Trophoblast cell (in vitro differentiated cells and primary cell): ENCODE measurements at regions not wholly inside any gene's neighbourhood (a gene's known extent, or its start where the extent isn't known, plus 50 kb on each side); places are given as distances from the start of the nearest gene placed in this dataset.
"Not testable (repeated sequence)": the region's sequence is repeated elsewhere in the genome, so short reads cannot be mapped to it uniquely, and the experiment has no call there.

ENCODE experiments used
- DNase-seq, 2 donors: peaks; one replicate each; pipeline ENCODE4 v3.0.0-alpha.2; 2016
- H2AFZ ChIP-seq: 2 replicates; pipeline ENCODE4 v1.6.1; 2013; ENCODE audit warnings: low read length, moderate library complexity, mild to moderate bottlenecking; ENCODE audit not compliant: insufficient read depth, poor library complexity
- H2AK5ac ChIP-seq: 2 replicates; pipeline ENCODE4 v1.6.1; 2013; ENCODE audit warnings: mild to moderate bottlenecking, low read length
- H2BK120ac ChIP-seq: 2 replicates; pipeline ENCODE4 v1.6.1; 2013; ENCODE audit warnings: low read length, mild to moderate bottlenecking, moderate library complexity; ENCODE audit not compliant: insufficient read depth, poor library complexity
- H2BK12ac ChIP-seq: 2 replicates; pipeline ENCODE4 v1.6.1; 2013; ENCODE audit warnings: mild to moderate bottlenecking, low read length, moderate library complexity
- H2BK5ac ChIP-seq: 2 replicates; pipeline ENCODE4 v1.6.1; 2013; ENCODE audit warnings: low read length, low read depth, moderate library complexity, mild to moderate bottlenecking; ENCODE audit not compliant: poor library complexity
- H3K14ac ChIP-seq: 2 replicates; pipeline ENCODE4 v1.6.1; 2013; ENCODE audit warnings: mild to moderate bottlenecking, low read length
- H3K18ac ChIP-seq: 2 replicates; pipeline ENCODE4 v1.6.1; 2013; ENCODE audit warnings: mild to moderate bottlenecking, low read length
- H3K23ac ChIP-seq: 2 replicates; pipeline ENCODE4 v1.6.1; 2013; ENCODE audit warnings: low read length
- H3K27ac ChIP-seq: 2 replicates; pipeline ENCODE4 v1.5.1; 2013; ENCODE audit warnings: low read depth, mild to moderate bottlenecking, inconsistent platforms, low read length, moderate library complexity
- H3K27me3 ChIP-seq: 2 replicates; pipeline ENCODE4 v1.6.1; 2013; ENCODE audit warnings: inconsistent platforms, mild to moderate bottlenecking, low read length, moderate library complexity; ENCODE audit not compliant: insufficient read depth
- H3K36me3 ChIP-seq, 2 experiments: 1 replicate in 1 of 2; 2 replicates in 1 of 2; pipeline ENCODE4 v1.6.1; 2013; ENCODE audit warnings: low read length in 2 of 2, mild to moderate bottlenecking in 2 of 2, moderate library complexity in 1 of 2; ENCODE audit not compliant: insufficient read depth in 2 of 2, control insufficient read depth in 1 of 2
- H3K4ac ChIP-seq: 2 replicates; pipeline ENCODE4 v1.6.1; 2013; ENCODE audit warnings: low read depth, mild to moderate bottlenecking, low read length, moderate library complexity
- H3K4me1 ChIP-seq, 2 experiments: 1 replicate in 1 of 2; 2 replicates in 1 of 2; pipeline ENCODE4 v1.6.1; 2013; ENCODE audit warnings: low read length in 2 of 2, mild to moderate bottlenecking in 2 of 2, moderate library complexity in 1 of 2; ENCODE audit not compliant: insufficient read depth in 2 of 2, control insufficient read depth in 1 of 2
- H3K4me2 ChIP-seq: 2 replicates; pipeline ENCODE4 v1.6.1; 2013; ENCODE audit warnings: inconsistent platforms, mild to moderate bottlenecking, low read length, moderate library complexity
- H3K4me3 ChIP-seq: 2 replicates; pipeline ENCODE4 v1.5.1; 2013; ENCODE audit warnings: mild to moderate bottlenecking, low read depth, low read length, inconsistent platforms
- H3K79me1 ChIP-seq: one replicate; pipeline ENCODE4 v1.6.1; 2013; ENCODE audit warnings: low read length
- H3K79me2 ChIP-seq: 2 replicates; pipeline ENCODE4 v1.6.1; 2013; ENCODE audit warnings: low read length, mild to moderate bottlenecking; ENCODE audit not compliant: control insufficient read depth, insufficient read depth, poor library complexity
- H3K9ac ChIP-seq: 2 replicates; pipeline ENCODE4 v1.6.1; 2013; ENCODE audit warnings: mild to moderate bottlenecking, low read length
- H3K9me3 ChIP-seq: 2 replicates; pipeline ENCODE4 v1.6.1; 2013; ENCODE audit warnings: low read depth, mild to moderate bottlenecking, control low read depth, inconsistent platforms, low read length; ENCODE audit not compliant: insufficient read depth
- H4K12ac ChIP-seq: 2 replicates; pipeline ENCODE4 v1.6.1; 2013; ENCODE audit warnings: low read depth, mild to moderate bottlenecking, low read length, moderate library complexity
- H4K8ac ChIP-seq: 2 replicates; pipeline ENCODE4 v1.6.1; 2013; ENCODE audit warnings: low read depth, mild to moderate bottlenecking, low read length, moderate library complexity
- H4K91ac ChIP-seq: one replicate; pipeline ENCODE4 v1.6.1; 2013; ENCODE audit warnings: low read depth, mild to moderate bottlenecking, low read length, moderate library complexity
- WGBS: extraction: QIAGEN DNeasy Blood & Tissue Kit; methylation state at CpG from one replicate; pipeline ENCODE4 v1.1.7; 2013; ENCODE audit warnings: missing lambda C conversion rate; ENCODE audit not compliant: insufficient read length, insufficient coverage; ENCODE audit errors: extremely low coverage; 5-methylcytosine and 5-hydroxymethylcytosine counted together

DNA sequence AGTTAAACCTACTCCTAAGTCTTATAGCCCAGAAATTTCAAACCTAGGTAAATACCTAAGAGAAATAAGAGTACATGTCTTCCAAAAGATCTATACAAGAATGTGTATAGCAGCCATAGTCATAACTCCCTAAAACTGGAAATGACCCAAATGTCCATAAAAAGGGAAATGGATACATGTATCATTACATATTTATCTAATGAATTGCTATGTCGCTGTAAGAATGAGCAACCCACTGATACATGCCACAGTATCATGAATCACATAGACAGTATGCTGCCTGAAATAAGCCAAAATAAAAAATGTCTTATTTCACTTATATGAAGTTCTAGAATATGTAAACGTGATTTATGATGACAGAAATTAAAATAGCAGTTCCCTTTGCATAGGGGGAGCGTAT lies 679.5 kb downstream of the MAFB start:
- no peak for DNase-seq
- no peaks in the 10 kb centered on the region for H3K36me3 ChIP-seq
- no peak overlapping the region for H4K12ac ChIP-seq
- H3K4me3 ChIP-seq = no peak overlapping the region
- no peaks in the 10 kb centered on the region for H3K9me3 ChIP-seq
- peaks cover 4 to 7% of the 10 kb centered on the region in 2 experiments for H3K4me1 ChIP-seq
- no peak overlapping the region for H3K9ac ChIP-seq
- H4K8ac ChIP-seq = no peak overlapping the region
- H3K27me3 ChIP-seq = no peaks in the 10 kb centered on the region
- no peak overlapping the region for H3K27ac ChIP-seq
- no peak overlapping the region for H4K91ac ChIP-seq
- H3K4me2 ChIP-seq = no peak overlapping the region
- no peaks in the 10 kb centered on the region for H3K79me2 ChIP-seq
- no peak overlapping the region for H3K14ac ChIP-seq
- H2AFZ ChIP-seq = no peak overlapping the region
- H2BK120ac ChIP-seq = no peak overlapping the region
- H3K18ac ChIP-seq = no peak overlapping the region
- H2AK5ac ChIP-seq = no peak overlapping the region
- no peak overlapping the region for H3K23ac ChIP-seq
- no peak overlapping the region for H2BK5ac ChIP-seq
- peaks cover 5% of the 10 kb centered on the region for H3K79me1 ChIP-seq
- no peak overlapping the region for H3K4ac ChIP-seq
- WGBS = no CpG with 5 or more reads among the region's 3 CpGs
- H2BK12ac ChIP-seq = no peak overlapping the region

DNA sequence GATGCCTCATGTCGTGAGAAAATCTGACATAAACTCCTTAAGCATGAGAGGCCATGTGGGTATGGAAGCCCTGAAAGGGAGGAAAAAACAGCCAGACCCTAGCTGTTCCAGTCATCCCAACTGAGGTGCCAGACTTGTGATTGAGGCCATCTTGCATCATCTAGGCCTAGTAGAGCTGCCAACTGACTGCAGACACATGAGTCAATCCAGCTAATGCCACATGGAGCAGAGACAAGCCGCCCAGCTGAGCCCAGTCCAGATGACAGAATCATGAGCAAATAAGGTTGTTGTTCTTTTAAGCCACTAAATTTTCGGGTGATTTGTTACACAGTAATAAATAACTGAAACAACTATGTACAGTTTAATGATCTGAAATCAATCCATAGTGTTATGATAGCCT lies 680.9 kb downstream of the MAFB start:
- H3K9me3 ChIP-seq = no peaks in the 10 kb centered on the region

DNA sequence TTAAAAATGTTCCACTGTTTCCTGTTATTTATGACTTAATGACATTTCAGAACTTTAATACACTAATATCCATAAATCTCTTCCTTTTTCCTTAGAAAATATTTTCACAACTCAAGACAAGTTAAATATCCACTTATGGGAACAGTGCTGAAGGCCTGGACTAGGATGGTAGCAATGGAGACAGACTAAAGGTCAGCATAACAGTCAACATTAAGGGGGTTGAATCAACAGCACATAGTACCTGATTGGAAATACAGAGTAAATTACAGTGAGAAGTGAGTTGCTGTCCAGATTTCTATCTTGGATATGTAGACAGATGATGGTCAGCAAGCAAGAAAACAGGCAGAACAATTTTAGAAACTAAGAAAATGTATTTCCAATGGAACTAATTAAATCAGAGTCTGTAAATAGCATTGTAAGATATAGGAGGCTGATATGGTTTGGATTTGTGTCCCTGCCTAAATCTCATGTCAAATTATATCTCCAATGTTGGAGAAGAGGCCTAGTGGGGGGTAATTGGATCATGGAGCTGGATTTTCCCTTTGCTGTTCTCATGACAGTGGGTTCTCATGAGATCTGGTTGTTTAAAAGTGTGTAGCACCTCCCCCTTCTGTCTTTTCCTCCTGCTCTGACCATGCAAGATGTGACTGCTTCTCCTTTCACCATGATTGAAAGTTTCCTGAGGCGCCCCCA lies 682.7 kb downstream of the MAFB start:
- H3K9ac ChIP-seq = no peak overlapping the region
- H3K79me1 ChIP-seq = peaks cover 5% of the 10 kb centered on the region
- H3K79me2 ChIP-seq = no peaks in the 10 kb centered on the region
- H2BK120ac ChIP-seq = no peak overlapping the region
- H3K18ac ChIP-seq = no peak overlapping the region
- no peak overlapping the region for H4K12ac ChIP-seq
- H3K14ac ChIP-seq = no peak overlapping the region
- no peak overlapping the region for H4K8ac ChIP-seq
- no peak overlapping the region for H3K4me2 ChIP-seq
- no peak overlapping the region for H3K4me3 ChIP-seq
- WGBS = no CpG with 5 or more reads among the region's 1 CpG
- H2AFZ ChIP-seq = no peak overlapping the region
- H4K91ac ChIP-seq = no peak overlapping the region
- H2AK5ac ChIP-seq = no peak overlapping the region
- H3K27ac ChIP-seq = no peak overlapping the region
- H3K9me3 ChIP-seq = no peaks in the 10 kb centered on the region
- no peak overlapping the region for H3K23ac ChIP-seq
- DNase-seq = no peak
- H3K4me1 ChIP-seq = peaks cover 4 to 10% of the 10 kb centered on the region in 2 experiments
- H2BK12ac ChIP-seq = no peak overlapping the region
- H3K27me3 ChIP-seq = no peaks in the 10 kb centered on the region
- H2BK5ac ChIP-seq = no peak overlapping the region
- H3K36me3 ChIP-seq = no peaks in the 10 kb centered on the region
- no peak overlapping the region for H3K4ac ChIP-seq

More for the DNA sequence above, 680.9 kb downstream of the MAFB start:
- Histone ChIP-seq H3K18ac (no peak overlapping the region), H4K91ac (no peak overlapping the region), H4K12ac (no peak overlapping the region), H3K4ac (no peak overlapping the region), H3K27ac (no peak overlapping the region), H2BK12ac (no peak overlapping the region), H3K27me3 (no peaks in the 10 kb centered on the region), H2BK120ac (no peak overlapping the region), H3K14ac (no peak overlapping the region), H3K23ac (no peak overlapping the region), H2BK5ac (no peak overlapping the region), H3K4me1 (peaks cover 4 to 7% of the 10 kb centered on the region in 2 experiments), H4K8ac (no peak overlapping the region), H3K79me2 (no peaks in the 10 kb centered on the region), H2AFZ (no peak overlapping the region), H3K9ac (no peak overlapping the region), H3K4me2 (no peak overlapping the region), H3K36me3 (no peaks in the 10 kb centered on the region), H3K79me1 (peaks cover 5% of the 10 kb centered on the region), H3K4me3 (no peak overlapping the region), H2AK5ac (no peak overlapping the region)
- DNase-seq = no peak
- no CpG with 5 or more reads among the region's 3 CpGs for WGBS

DNA sequence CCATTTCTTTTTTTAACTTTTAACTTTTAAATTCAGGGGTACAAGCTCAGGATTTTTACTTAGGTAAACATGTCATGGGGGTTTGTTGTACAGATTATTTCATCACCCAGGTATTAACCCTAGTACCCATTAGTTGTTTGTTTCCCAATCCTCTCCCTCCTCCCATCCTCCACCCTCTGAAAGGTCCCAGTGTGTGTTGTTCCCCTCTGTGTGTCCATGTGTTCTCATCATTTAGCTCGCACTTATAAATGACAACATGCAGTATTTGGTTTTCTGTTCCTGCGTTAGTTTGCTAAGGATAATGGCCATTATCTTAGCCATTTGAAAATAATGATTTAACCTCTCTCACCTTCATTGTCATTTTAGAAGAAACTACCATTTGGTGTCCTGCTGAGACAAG lies 684.9 kb downstream of the MAFB start:
- H3K27me3 ChIP-seq, H3K23ac ChIP-seq, H3K79me1 ChIP-seq, H3K4ac ChIP-seq, H3K79me2 ChIP-seq, H4K8ac ChIP-seq, H3K4me2 ChIP-seq, H2AK5ac ChIP-seq, H3K27ac ChIP-seq, H3K9me3 ChIP-seq, H3K4me3 ChIP-seq, H2BK120ac ChIP-seq, H2BK5ac ChIP-seq, H2BK12ac ChIP-seq, H2AFZ ChIP-seq, H4K12ac ChIP-seq, H3K14ac ChIP-seq, H3K18ac ChIP-seq, H3K36me3 ChIP-seq, H3K4me1 ChIP-seq, DNase-seq, H4K91ac ChIP-seq, H3K9ac ChIP-seq: not testable (repeated sequence)
- WGBS = no CpG with 5 or more reads among the region's 2 CpGs
